ENCODE measurements at regions not wholly inside any gene's neighbourhood (a gene's known extent, or its start where the extent isn't known, plus 50 kb on each side); places are given as distances from the start of the nearest gene placed in this dataset.

DNA sequence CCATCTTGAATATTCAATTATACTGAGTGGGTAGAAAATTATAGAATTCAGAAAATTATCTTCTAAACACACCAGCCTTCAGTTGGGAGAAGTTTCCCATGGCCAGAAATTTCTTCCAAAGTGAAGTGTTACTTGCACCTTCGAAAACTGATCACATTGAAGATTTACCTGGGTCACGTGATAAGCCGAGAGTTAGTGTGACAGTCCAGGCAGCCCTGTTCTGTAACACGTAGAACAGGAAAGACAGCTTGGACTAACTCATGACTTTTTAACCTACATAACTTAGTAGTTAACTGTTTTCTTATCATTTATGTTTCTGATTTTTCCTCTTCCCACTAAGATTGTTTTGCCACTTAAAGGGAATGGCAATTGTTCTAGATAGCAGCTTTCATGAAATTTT is 118.3 kb upstream of the MTHFD1L start:
- TF ChIP-seq EZH2 (IDR thresholded peaks at IDR 0.05; ENCODE audit: low read depth, low read length, severe bottlenecking) (no peak), ZNF274 (IDR thresholded peaks at IDR 0.05; ENCODE audit: borderline replicate concordance, extremely low read depth, low read length) (no peak), CHD2 (IDR thresholded peaks at IDR 0.05; ENCODE audit: low read length) (no peak), CBX5 (IDR thresholded peaks at IDR 0.05; ENCODE audit: low read depth, low read length) (no peak), RAD21 (IDR thresholded peaks at IDR 0.05 in 1 of 2, conservative IDR thresholded peaks at IDR 0.05 in 1 of 2; ENCODE audit: low read depth in 2 of 2, low read length in 2 of 2) (no peak), CTBP2 (IDR thresholded peaks at IDR 0.05; ENCODE audit: borderline replicate concordance, insufficient read depth, insufficient read length, low read length) (no peak), JUND (IDR thresholded peaks at IDR 0.05; ENCODE audit: low read length) (no peak), TAF1 (IDR thresholded peaks at IDR 0.05; ENCODE audit: low read depth, low read length) (no peak)
- TF ChIP-seq, protein P1, sequence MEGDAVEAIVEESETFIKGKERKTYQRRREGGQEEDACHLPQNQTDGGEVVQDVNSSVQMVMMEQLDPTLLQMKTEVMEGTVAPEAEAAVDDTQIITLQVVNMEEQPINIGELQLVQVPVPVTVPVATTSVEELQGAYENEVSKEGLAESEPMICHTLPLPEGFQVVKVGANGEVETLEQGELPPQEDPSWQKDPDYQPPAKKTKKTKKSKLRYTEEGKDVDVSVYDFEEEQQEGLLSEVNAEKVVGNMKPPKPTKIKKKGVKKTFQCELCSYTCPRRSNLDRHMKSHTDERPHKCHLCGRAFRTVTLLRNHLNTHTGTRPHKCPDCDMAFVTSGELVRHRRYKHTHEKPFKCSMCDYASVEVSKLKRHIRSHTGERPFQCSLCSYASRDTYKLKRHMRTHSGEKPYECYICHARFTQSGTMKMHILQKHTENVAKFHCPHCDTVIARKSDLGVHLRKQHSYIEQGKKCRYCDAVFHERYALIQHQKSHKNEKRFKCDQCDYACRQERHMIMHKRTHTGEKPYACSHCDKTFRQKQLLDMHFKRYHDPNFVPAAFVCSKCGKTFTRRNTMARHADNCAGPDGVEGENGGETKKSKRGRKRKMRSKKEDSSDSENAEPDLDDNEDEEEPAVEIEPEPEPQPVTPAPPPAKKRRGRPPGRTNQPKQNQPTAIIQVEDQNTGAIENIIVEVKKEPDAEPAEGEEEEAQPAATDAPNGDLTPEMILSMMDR (IDR thresholded peaks at IDR 0.05; ENCODE audit: control extremely low read depth in 1 of 3, insufficient read depth in 1 of 3, low read depth in 1 of 3, low read length in 3 of 3): no peak

Measured in H1 (cell line).